Breast epithelium (tissue), 4 donors: ENCODE measurements at regions not wholly inside any gene's neighbourhood (a gene's known extent, or its start where the extent isn't known, plus 50 kb on each side); places are given as distances from the start of the nearest gene placed in this dataset.

Experiments
- DNase-seq, 2 donors: peaks; one replicate each; pipeline ENCODE4 v3.0.0-alpha.2; 2019; ENCODE audit warnings: low spot score in 2 of 2
- H3K27ac ChIP-seq, 2 donors: fragments of 200-600 bp; sonication (generic) in 1 of 2; one replicate each; pipeline ENCODE4 v1.5.1; 2016 to 2019; ENCODE audit warnings: mild to moderate bottlenecking in 1 of 2
- H3K27me3 ChIP-seq, 2 donors: fragments of 200-600 bp; sonication (generic) in 1 of 2; one replicate each; pipeline versions ENCODE4 v1.5.1 to v1.6.0; 2017 to 2019; ENCODE audit warnings: control low read depth in 1 of 2, mild to moderate bottlenecking in 1 of 2
- H3K36me3 ChIP-seq: fragments of 200-600 bp; one replicate; pipeline ENCODE4 v1.5.1; 2019
- H3K4me1 ChIP-seq, 2 donors: fragments of 200-600 bp; sonication (generic); one replicate each; pipeline ENCODE4 v1.5.1; 2016 to 2019; ENCODE audit warnings: control low read depth in 1 of 2
- H3K4me3 ChIP-seq, 3 donors: fragments of 200-600 bp; sonication (generic); 1 replicate in 2 of 3; 2 replicates in 1 of 3; pipeline ENCODE4 v1.5.1; 2016 to 2019; ENCODE audit warnings: mild to moderate bottlenecking in 3 of 3, moderate library complexity in 2 of 3
- H3K9me3 ChIP-seq, 2 donors: fragments of 200-600 bp; sonication (generic) in 1 of 2; one replicate each; pipeline ENCODE4 v1.5.1; 2016 to 2019; ENCODE audit warnings: control low read depth in 1 of 2
- POLR2A ChIP-seq: fragments of 450-650 bp; IDR thresholded peaks from one replicate; pipeline ENCODE4 v1.6.1; 2016; ENCODE audit warnings: antibody characterized with exemption, mild to moderate bottlenecking, moderate library complexity
- POLR2AphosphoS5 ChIP-seq, 3 donors: sonication (generic); formaldehyde crosslinking; IDR thresholded peaks; one replicate each; pipeline ENCODE4 v1.6.1; 2017; ENCODE audit warnings: antibody characterized with exemption in 3 of 3
- intact Hi-C: fragments of 100-400 bp; cut with DNase I; formaldehyde crosslinking; loops from one replicate; pipeline ENCODE4 v1.15.1; 2023; ENCODE audit warnings: low total_unique reads
- TF ChIP-seq, protein P1 (sequence below), 3 donors: fragments of 450-650 bp; IDR thresholded peaks; one replicate each; pipeline ENCODE4 v1.5.1; 2016 to 2017; ENCODE audit warnings: antibody characterized with exemption in 3 of 3, mild to moderate bottlenecking in 3 of 3, moderate library complexity in 3 of 3

- H3K36me3 ChIP-seq = no peaks in the 10 kb centered on the region
- H3K27ac ChIP-seq = no peak overlapping the region
- no peak for DNase-seq
- no peaks in the 10 kb centered on the region for H3K9me3 ChIP-seq
- intact Hi-C loops = no loop called here
- H3K27me3 ChIP-seq = no peaks in the 10 kb centered on the region
- TF ChIP-seq, protein P1, sequence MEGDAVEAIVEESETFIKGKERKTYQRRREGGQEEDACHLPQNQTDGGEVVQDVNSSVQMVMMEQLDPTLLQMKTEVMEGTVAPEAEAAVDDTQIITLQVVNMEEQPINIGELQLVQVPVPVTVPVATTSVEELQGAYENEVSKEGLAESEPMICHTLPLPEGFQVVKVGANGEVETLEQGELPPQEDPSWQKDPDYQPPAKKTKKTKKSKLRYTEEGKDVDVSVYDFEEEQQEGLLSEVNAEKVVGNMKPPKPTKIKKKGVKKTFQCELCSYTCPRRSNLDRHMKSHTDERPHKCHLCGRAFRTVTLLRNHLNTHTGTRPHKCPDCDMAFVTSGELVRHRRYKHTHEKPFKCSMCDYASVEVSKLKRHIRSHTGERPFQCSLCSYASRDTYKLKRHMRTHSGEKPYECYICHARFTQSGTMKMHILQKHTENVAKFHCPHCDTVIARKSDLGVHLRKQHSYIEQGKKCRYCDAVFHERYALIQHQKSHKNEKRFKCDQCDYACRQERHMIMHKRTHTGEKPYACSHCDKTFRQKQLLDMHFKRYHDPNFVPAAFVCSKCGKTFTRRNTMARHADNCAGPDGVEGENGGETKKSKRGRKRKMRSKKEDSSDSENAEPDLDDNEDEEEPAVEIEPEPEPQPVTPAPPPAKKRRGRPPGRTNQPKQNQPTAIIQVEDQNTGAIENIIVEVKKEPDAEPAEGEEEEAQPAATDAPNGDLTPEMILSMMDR (IDR thresholded peaks at IDR 0.05) = no peak
- no peak for TF ChIP-seq POLR2A
- TF ChIP-seq POLR2AphosphoS5 (IDR thresholded peaks at IDR 0.05) = no peak
- H3K4me3 ChIP-seq = no peak overlapping the region
- H3K4me1 ChIP-seq = no peaks in the 10 kb centered on the region
These were observed 287.5 kb downstream of the HLX start for GRCh38 chr1:221166559-221167318.

DNA sequence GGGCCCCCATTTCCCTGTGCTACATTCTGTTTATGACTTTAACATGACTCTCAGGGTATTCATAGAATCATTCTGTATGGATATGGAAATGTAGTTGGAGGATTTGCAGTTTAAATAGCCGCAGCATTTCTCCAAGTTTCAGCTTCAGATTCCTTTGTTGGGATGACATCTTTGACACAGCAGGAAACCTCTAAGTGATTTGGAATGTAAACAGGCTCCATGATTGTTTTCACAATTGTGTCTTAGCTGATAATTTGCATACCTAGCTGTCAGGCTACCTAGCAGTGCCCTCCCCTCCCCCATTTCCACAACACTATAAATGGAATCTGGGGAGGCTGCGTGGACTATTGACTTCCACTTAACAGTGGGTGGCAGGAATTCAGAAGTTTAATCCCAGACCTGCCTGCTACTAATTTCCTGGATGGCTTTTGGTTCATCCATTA lies 290.2 kb downstream of the HLX start:
- Histone ChIP-seq H3K27ac (no peak overlapping the region), H3K27me3 (no peaks in the 10 kb centered on the region), H3K4me3 (no peak overlapping the region), H3K36me3 (no peaks in the 10 kb centered on the region), H3K9me3 (no peaks in the 10 kb centered on the region), H3K4me1 (no peaks in the 10 kb centered on the region)
- no peak for DNase-seq
- intact Hi-C loops = no loop called here
- TF ChIP-seq, protein P1 (IDR thresholded peaks at IDR 0.05) = no peak
- TF ChIP-seq POLR2A = no peak

GRCh38 chr1:221170171-221170570 lies 290.9 kb downstream of the HLX start:
- no peaks in the 10 kb centered on the region for H3K36me3 ChIP-seq
- intact Hi-C loops = no loop called here
- DNase-seq = no peak
- H3K27me3 ChIP-seq = no peaks in the 10 kb centered on the region
- H3K9me3 ChIP-seq = no peaks in the 10 kb centered on the region
- H3K4me1 ChIP-seq = no peaks in the 10 kb centered on the region
- H3K27ac ChIP-seq = no peak overlapping the region
- H3K4me3 ChIP-seq = no peak overlapping the region
- no peak for TF ChIP-seq POLR2AphosphoS5 (IDR thresholded peaks at IDR 0.05)
- TF ChIP-seq, protein P1 (IDR thresholded peaks at IDR 0.05) = no peak

DNA sequence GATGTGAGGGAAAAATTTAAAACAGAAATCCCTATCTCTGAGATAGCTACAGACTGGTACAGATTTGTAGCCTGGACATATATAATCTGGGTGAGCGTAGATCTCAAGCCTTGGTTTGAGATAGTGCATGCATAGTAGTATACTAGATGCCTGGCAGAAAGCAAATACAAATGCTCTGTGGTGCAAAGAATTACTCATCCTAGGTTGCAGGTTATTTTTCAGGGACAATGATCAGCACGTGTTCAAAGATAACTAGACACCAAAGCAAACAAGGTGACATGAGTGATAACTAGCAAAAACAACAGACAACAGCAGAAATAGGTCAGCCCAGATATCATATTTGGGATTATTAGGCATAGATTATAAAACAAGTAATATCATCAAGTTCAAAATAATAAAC lies 292.5 kb downstream of the HLX start:
- no peaks in the 10 kb centered on the region for H3K27me3 ChIP-seq
- no peaks in the 10 kb centered on the region for H3K4me1 ChIP-seq
- no peaks in the 10 kb centered on the region for H3K36me3 ChIP-seq
- TF ChIP-seq POLR2A (no peak), POLR2AphosphoS5 (IDR thresholded peaks at IDR 0.05) (no peak)
- TF ChIP-seq, protein P1 (IDR thresholded peaks at IDR 0.05) = no peak
- H3K9me3 ChIP-seq = no peaks in the 10 kb centered on the region
- intact Hi-C loops = no loop called here
- no peak for DNase-seq
- no peak overlapping the region for H3K27ac ChIP-seq
- H3K4me3 ChIP-seq = no peak overlapping the region

- DNase-seq = no peak
- H3K27me3 ChIP-seq = no peaks in the 10 kb centered on the region
- no peaks in the 10 kb centered on the region for H3K36me3 ChIP-seq
- no peak overlapping the region for H3K4me3 ChIP-seq
- H3K27ac ChIP-seq = no peak overlapping the region
- H3K4me1 ChIP-seq = no peaks in the 10 kb centered on the region
- H3K9me3 ChIP-seq = no peaks in the 10 kb centered on the region
- intact Hi-C loops = no loop called here
- TF ChIP-seq, protein P1 (IDR thresholded peaks at IDR 0.05) = no peak
- TF ChIP-seq POLR2A (no peak), POLR2AphosphoS5 (IDR thresholded peaks at IDR 0.05) (no peak)
These were observed 293.6 kb downstream of the HLX start for GRCh38 chr1:221172841-221173240.
